ENCODE measurements at regions not wholly inside any gene's neighbourhood (a gene's known extent, or its start where the extent isn't known, plus 50 kb on each side); places are given as distances from the start of the nearest gene placed in this dataset.

DNA sequence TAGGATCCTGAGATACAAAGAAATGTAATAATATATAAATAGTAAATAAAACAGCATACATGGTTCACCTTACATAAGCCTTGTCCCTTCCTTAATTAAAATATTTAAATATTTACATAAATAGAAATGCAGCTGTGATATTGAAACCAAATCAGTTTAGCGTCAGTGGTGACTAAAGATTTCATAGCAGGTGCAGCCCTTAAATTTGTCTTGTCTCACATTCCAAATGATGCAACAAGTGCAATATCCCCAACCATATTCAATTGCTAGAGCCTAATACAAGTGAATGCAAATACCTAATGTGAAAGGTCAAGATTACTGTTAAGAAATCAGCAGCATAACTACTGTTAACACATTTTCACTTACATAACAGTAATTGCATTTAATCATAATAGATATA, 539.5 kb downstream of the NYAP2 start:
- DNase-seq (ENCODE audit: low read depth): no peak

DNA sequence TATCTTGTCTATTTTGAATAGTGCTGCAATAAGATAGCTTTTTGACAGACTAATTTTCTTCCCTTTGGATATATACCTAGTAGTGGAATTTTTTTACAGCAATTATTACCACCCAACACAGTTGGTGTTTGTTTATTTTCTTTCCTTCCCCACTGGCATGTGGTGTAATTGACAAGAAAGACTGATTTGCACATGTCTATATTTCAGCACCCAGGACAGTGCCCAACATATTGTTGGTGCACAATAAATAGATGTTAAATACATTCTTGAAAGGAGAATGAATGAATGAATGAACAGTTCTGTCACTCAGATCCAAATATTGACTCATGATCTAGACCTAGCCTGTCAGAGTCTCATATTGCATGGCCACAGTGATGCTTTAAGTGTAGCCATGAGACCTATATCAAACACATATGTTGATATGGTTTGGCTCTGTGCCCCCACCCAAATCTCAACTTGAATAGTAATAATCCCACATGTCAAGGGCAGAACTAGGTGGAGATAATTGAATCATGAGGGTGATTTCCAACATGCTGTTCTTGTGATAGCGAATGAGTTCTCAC, 538.2 kb downstream of the NYAP2 start:
- no peak for DNase-seq (ENCODE audit: low read depth)

DNA sequence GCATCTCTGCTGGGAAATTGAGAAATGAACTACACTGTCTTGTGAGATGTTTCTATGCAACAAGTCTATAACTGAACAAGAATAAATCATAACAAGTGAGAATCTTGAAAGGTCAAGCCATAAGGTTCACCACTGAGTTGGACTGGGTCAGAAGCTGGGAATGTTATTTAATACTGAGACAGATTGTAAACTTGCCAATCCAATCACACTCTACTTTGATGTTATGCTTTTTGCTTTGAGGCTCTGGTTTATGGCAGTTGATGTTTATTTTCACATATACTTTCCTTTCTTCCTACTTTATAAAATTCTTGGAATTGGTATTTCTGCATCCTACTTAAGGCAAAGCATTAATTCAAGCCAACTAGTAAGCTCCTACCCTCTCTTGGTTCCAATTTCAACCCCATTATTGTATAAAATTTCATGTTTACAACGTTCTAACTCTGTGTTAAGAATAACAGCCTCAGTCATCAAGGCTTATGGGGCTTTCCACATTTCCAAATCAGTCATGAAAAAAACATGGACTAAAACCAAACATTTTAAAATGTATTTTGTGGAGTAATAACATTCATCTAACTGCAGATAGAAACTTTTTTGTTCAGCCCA, 533.4 kb downstream of the NYAP2 start:
- no peak for DNase-seq (ENCODE audit: low read depth)

DNA sequence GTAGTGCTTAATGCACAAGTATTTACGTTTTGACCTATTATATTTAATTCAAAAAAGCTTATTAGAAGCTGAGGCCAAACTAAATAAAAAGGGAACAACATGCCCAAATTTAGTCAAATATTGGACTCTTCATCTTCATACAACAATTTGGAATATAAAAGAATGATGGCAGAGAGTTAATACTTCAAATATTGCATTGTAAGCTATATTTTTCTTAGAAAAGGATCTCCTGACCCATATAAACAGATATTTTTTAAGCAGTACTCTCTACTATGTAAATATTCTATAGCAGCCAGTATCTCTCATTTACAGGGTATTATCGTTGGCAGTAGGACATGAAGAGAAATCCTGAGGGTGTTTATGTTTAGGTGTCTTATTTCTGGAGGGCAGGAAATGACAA, 531.2 kb downstream of the NYAP2 start:
- no peak for DNase-seq (ENCODE audit: low read depth)

DNA sequence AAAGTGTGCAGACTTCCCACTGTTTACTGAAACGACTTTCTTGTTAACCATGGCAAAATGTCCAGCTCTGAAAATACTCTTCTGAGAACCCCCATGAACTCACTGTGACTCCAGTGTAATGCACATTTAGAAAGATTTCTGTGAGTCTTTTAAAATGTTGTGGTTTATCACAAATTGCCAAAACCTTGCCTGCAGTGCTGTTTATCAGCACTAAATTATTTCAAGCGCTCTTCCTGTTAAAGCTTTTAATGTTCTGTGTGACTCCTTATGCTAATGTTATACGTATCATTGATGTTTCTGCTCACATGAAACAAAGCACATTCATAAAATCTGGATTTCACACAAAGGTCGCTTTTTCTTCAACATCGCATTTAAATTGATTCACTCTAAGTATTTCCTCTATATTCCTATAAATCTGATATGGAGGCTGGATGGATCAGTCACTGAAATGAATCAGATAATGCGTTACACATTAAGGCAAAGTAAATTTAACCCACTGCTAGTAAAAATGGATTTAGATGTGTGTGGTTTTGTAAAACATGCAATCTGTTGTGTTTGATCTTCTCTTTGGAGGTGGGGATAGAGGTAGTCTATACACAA, 521.2 kb downstream of the NYAP2 start:
- DNase-seq (ENCODE audit: low read depth): no peak

DNA sequence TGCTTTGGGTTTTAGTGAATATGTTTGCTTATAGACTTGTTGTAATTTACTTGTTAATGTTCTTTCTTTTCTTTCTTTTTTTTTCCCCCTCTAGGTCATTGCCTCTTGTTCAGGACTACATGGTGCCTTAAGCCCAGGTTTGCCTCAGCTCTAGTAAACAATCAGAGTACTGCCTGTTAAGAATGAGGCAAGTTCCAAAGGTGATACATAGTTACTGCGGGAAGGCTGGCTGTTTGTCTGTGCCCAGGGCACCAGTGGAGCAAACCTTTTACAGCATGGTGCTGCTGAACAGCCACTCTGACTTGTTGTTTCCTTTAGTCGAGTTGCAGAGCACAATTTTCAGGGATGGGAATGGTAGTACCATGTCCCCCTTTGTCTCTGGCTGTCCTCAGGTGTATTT, 517.2 kb downstream of the NYAP2 start:
- no peak for DNase-seq (ENCODE audit: low read depth)

DNA sequence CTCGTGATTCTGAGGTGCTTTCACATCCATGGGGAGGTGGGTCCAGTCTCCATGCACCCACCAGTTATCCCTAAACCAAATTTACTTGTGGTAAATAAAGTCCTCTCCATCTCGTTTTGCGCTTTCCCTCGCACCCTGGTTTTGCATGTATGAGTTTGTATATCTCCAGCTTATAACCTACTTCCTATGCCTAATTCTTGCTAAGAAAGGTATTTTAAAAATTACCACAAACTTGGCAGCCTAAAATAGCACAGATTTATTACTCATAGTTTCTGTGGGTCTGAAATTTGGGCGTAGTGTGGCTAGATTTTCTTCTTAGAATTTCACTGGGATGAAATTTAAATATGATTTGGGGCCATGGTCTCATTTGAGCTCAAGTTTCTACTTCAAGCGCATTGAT, 511.5 kb downstream of the NYAP2 start:
- no peak for DNase-seq (ENCODE audit: low read depth)

DNA sequence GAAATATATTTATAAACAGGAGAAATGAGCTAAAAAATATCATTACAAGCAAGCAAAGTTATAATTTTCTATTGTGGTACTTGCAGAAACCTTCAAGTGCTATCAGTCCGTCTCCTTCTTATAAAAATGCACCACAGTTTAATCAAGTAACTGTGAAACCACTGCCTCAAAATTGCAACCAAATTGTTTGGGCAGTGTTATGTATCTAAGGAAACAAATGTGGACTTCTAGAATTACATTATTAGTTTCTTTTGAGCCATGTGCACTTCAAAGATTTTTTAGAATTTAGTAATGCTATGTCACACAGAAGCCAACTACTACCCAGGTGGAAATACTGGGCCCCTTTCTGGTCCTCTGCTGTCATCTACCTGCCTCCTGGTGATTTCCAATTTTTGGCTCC, 495.6 kb downstream of the NYAP2 start:
- no peak for DNase-seq (ENCODE audit: low read depth)

DNA sequence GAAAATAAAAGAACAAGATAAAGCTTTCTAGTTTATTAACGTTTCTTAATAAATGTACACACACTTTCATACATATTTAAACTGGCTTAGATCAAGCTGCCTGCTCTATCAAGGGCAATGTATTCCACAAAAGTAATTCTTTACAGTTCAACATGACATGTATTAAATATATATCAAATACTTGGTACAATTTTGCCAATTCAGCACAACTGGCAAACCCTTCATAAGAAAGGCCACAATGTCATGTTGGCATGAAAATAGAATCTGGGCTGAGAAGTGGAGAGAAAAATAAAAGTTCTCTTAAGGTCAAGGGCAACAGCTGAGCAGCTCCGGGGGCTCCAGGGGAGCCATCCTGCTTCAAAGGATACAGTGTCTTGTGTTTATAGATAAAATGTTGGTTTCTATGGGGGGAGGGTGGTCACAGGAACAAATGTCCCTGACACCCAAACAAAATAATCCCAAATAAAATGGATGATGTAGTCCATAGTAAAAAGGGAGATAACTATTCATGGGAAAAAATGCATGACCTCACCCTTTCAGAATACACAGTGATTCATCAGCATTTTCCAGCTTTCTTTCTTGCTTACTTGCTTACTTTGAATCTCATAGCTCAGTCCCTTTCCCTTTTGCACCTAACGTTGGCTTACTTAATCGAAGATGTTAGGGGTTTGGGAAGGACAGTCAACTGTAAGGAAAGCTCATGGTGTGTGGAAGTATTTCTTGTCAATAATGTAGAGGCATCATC, 494.9 kb downstream of the NYAP2 start:
- no peak for DNase-seq (ENCODE audit: low read depth)

DNA sequence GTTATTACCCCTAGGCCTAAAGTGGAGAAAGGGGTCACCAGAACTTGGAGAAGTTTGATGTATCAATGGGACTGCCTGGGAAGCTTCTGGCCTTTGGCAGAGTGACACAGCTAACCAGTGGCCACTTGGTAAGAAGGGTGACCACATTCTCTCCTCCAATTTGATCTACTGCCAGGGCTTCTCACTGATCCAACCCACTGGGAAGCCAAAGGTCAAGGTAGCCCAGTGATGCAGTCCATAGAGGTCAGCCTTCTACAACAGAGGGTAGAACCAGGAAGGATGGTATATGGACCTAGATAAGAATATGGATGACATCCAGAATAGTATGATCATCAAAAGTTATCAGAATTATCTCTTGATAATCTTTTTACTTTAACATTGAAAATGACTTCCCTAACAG, 493.6 kb downstream of the NYAP2 start:
- no peak for DNase-seq (ENCODE audit: low read depth)

DNA sequence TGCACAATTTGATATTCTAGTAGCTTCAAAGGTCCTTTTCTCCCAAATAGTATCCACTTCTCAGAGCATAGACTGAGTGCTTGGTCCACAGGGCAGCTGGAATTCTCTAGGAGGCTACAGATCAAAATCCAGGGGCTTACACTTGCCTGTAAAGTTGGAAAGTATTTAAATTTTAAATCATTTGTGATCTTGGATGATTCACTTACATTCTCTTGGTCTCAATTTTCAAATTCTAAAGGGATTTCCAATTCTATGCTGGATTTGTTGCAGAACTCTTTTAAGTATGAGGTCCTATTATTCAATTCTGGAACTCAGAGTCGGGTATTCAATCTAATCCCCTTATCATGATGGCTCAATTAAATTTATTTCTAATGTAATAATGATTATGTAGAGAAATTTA, 492.3 kb downstream of the NYAP2 start:
- no peak for DNase-seq (ENCODE audit: low read depth)

DNA sequence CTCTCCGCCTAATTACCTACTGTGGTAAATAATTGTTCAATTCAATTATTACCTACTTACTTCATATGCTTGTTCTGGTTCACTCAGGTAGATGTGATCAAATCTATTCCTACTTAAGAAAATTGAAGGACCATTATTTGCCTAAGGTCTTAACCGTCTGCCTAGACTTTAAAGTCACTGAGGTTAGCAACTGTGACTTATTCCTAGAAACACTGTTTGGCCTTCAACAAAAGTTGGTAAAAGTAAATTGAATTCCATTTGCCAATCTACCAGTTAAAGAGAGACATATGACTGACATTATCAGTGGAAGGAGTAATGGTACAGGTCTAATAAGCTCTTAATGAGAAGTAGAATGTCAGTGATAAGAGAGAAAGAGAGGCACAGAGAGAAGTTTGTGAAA, 491.5 kb downstream of the NYAP2 start:
- no peak for DNase-seq (ENCODE audit: low read depth)

DNA sequence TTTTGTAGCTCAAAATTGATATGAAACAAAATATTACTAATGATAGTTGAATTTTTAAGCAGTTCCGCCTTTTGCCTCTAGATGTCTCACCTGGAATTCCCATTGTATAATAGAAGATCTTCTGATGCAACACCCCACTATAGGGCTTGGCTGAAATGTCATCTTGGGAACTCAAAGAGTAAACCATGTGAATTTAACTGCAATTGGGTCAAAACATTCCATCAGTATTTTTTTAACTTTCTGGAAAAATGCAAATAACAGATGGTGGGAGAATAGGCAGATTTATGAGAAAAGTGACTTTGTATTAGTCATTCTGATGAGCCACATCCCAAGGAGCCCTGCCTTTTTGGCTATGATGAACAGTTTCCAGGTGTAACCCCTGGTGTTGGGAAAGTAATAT, 489.9 kb downstream of the NYAP2 start:
- DNase-seq (ENCODE audit: low read depth): no peak

DNA sequence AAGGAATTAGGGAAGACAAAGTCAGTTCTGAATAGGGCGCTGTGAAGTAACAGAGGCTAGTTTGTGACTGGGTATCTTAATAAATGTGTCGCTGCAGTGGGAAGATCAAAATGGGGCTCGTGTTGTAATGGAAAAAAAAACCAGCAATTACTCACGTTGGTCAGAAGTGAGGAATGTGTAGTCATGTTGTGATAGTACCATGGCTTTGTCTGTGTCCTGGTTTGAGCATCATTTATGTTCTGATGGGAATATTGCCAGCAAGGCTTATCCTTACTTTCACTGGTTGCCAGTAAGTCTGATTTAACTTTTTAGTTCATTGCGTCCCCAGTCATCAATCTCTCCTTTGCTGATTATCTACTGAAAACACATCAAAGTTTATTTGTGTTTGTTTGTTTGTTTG, 467.6 kb downstream of the NYAP2 start:
- DNase-seq (ENCODE audit: low read depth): no peak

DNA sequence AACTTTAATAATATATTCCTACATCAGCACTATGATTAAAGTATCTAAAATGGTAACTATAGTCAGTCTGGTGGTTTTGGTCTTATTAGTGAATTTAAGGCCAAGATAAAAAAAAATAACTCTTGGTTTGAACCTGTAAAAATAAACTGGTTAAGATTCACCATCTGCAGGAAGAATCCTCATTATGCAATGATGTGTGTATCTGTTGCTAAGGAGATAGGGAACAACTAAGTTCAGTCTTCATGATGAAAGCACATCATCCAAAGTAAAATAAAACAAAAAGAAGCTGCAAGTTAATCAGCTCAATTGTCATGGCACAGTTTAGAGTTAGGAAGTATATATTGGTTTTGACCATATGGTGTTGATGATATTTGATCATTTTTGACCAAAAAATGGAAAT, 466.0 kb downstream of the NYAP2 start:
- DNase-seq (ENCODE audit: low read depth): no peak

DNA sequence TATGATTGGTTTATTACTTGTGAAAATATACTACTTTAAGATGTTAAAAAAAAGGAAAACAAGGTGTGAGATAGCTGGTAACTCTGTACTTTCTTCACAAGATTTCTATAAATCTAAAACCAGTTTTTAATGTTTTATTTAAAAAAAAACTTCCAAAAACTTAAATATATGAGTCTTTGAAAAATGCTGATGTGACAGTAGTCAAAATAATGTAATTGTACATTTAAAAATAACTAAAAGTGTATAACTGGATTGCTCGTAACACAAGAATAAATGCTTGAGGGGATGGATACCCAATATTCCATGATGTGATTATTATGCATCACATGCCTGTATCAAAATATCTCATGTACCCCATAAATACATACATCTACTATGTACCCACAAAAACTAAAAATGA, 464.9 kb downstream of the NYAP2 start:
- no peak for DNase-seq (ENCODE audit: low read depth)

DNA sequence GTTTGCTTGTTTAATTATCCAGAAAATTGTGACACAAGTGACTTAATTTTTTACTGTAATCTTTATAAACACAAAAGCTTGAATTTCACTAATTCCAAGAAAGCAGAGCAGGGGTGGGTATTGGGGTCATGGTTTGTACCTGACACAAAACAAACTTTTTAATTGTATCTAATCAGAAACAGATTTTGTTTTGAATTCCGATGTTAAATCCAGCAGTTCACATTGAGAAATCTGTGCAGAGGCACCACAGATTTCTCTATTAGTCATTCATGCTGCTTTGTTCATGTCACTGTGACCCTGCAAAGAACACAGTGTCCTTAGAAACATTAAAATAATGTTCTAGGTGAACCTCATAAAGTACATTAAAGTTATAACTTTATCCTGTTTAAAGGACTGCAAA, 443.4 kb downstream of the NYAP2 start:
- DNase-seq (ENCODE audit: low read depth): no peak

DNA sequence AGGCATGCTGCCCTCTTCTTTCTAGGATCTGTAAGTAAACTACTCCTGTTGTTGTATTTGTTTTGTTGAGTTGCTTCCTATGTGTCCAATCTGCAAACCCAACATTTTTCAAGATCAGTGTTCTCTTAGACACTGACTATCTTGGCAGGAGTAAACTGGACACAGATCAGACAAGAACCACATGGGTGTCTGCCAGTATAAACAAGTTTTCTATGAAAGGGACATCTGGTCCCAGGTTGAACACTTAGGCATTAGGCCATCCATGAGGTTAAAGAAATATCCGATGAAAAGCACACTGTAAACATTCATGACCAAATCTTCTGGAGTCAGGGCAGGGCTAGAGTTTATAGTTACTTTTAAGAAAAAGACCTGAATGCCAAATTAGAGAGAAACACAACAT, 441.8 kb downstream of the NYAP2 start:
- no peak for DNase-seq (ENCODE audit: low read depth)

DNA sequence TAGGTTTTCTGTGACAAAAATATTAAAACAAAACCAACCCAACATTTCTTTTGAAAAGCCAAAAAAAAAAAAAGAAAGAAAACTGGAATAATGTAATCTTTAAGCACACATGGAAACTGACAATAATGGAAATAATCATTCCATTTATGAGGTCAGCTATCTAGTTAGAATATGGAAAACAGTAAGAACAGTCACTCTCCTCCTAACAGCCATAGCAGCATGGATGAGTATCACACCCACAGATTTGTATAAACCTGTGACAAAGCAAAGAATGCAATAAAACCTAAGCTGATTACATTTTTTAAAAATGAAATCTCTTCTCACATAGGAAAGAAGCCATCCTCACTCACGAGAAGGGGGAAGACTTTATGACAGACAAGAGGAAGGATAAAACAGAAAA, 437.8 kb downstream of the NYAP2 start:
- DNase-seq (ENCODE audit: low read depth): no peak

DNA sequence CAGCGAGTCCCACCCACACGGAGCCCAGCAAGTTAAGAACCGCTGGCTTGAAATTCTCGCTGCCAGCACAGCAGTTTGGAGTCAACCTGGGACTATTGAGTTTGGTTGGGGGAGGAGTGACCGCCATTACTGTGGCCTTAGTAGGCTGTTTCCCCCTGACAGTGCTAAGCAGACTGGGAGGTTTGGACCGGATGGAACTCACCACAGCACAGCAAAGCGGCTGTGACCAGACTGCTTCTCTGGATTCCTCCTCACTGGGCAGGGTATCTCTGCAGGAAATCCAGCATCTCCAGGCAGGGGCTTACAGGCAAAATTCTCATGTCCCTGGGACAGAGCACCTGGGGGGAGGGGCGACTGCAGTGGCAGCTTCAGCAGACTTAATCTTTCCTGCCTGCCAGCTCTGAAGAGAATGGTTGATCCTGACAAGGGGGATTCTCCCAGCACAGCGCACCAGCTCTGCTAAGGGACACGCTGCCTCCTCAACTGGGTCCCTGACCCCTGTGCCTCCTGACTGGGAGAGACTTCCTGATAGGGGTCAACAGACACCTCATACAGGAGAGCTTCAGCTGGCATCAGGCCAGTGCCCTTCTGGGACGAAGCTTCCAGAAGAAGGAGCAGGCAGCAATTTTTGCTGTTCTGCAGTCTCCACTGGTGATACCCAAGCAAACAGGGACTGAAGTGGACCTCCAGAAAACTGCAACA, 425.4 kb downstream of the NYAP2 start:
- no peak for DNase-seq (ENCODE audit: low read depth)

DNA sequence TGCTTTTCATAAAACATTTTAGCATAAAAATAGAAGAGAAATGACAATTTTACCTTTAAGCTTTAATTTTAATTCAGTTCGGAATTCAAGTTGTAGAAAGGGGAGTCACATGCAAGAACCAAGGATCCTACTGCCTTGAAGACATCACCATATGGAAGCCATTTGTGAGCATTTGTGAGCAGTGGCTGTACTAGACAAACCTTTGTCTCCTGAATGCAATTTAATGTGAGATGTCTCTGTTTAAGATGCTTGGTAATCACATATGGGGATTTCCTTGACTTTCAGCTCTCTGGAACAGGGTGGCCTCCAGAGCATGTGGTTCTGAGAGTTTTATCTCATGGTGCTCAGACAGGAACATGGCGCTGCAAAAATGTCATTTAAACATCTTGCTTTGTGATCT, 421.8 kb downstream of the NYAP2 start:
- no peak for DNase-seq (ENCODE audit: low read depth)

DNA sequence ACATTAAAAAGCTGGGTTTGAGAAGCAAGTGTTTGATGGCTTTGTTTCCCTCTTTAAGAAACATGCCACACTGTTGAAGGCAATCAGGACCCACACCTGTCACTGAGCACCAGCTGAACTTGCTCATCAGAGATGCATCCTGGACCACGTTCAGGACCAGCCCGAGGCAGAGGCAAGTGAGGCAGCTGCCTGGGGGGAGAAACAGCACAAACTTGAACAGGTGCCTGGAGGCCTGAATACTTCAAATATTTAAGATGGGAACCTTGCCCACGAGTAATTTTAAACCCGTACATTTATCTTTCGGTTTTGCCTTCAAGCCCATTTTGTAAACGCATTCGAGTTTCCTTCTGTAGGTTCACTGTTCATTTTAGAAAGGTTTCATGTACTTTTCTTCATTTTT, 421.3 kb downstream of the NYAP2 start:
- no peak for DNase-seq (ENCODE audit: low read depth)

DNA sequence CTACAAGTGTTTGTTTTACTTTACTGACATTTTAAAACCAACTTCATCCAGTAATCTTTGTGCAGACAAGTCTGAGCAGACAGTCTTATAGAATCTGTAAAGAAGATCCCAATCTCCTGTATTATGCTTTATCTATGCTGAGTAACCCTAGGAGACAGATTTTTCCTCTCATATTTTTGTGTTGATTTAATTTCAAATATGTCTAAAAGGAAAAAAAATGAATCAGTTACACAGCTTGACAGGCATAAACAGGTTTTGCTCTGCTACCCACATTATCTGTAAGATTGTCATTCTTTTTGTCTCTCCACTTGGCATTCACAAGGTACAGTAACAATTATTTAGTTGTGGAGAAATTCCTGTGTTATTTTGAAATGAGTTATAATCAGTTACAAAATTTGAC, 415.0 kb downstream of the NYAP2 start:
- no peak for DNase-seq (ENCODE audit: low read depth)
